Tibial artery (tissue), 4 donors: ENCODE measurements at regions not wholly inside any gene's neighbourhood (a gene's known extent, or its start where the extent isn't known, plus 50 kb on each side); places are given as distances from the start of the nearest gene placed in this dataset.

Experiments
- DNase-seq, 2 donors: peaks; one replicate each; pipeline ENCODE4 v3.0.0-alpha.2; 2019
- H3K27ac ChIP-seq, 2 donors: fragments of 200-600 bp; sonication (generic) in 1 of 2; 1 replicate in 1 of 2; 2 replicates in 1 of 2; pipeline ENCODE4 v1.5.1; 2018 to 2019; ENCODE audit warnings: mild to moderate bottlenecking in 1 of 2
- H3K27me3 ChIP-seq, 2 donors: fragments of 200-600 bp; sonication (generic) in 1 of 2; one replicate each; pipeline versions ENCODE4 v1.5.1 to v1.6.0; 2016 to 2019
- H3K36me3 ChIP-seq, 3 donors: fragments of 200-600 bp; sonication (generic) in 2 of 3; one replicate each; pipeline ENCODE4 v1.5.1; 2016 to 2019; ENCODE audit warnings: mild to moderate bottlenecking in 2 of 3
- H3K4me1 ChIP-seq, 4 donors: fragments of 200-600 bp; sonication (generic) in 2 of 4; 1 replicate in 3 of 4; 2 replicates in 1 of 4; pipeline ENCODE4 v1.5.1; 2016 to 2019
- H3K4me3 ChIP-seq, 2 donors: fragments of 200-600 bp; sonication (generic) in 1 of 2; 1 replicate in 1 of 2; 2 replicates in 1 of 2; pipeline ENCODE4 v1.5.1; 2018 to 2019; ENCODE audit warnings: mild to moderate bottlenecking in 2 of 2
- H3K9me3 ChIP-seq, 3 donors: fragments of 200-600 bp; sonication (generic) in 1 of 3; one replicate each; pipeline ENCODE4 v1.5.1; 2016 to 2019
- intact Hi-C: fragments of 100-400 bp; cut with DNase I; formaldehyde crosslinking; loops from one replicate; pipeline ENCODE4 v1.15.0; 2023; ENCODE audit warnings: low total_unique reads
- TF ChIP-seq, protein P1 (sequence below), 2 experiments: fragments of 200-600 bp in 1 of 2; fragments of 450-650 bp in 1 of 2; IDR thresholded peaks; one replicate each; pipeline ENCODE4 v1.5.1; 2017 to 2019; ENCODE audit warnings: antibody characterized with exemption in 2 of 2, mild to moderate bottlenecking in 1 of 2, moderate library complexity in 1 of 2

DNA sequence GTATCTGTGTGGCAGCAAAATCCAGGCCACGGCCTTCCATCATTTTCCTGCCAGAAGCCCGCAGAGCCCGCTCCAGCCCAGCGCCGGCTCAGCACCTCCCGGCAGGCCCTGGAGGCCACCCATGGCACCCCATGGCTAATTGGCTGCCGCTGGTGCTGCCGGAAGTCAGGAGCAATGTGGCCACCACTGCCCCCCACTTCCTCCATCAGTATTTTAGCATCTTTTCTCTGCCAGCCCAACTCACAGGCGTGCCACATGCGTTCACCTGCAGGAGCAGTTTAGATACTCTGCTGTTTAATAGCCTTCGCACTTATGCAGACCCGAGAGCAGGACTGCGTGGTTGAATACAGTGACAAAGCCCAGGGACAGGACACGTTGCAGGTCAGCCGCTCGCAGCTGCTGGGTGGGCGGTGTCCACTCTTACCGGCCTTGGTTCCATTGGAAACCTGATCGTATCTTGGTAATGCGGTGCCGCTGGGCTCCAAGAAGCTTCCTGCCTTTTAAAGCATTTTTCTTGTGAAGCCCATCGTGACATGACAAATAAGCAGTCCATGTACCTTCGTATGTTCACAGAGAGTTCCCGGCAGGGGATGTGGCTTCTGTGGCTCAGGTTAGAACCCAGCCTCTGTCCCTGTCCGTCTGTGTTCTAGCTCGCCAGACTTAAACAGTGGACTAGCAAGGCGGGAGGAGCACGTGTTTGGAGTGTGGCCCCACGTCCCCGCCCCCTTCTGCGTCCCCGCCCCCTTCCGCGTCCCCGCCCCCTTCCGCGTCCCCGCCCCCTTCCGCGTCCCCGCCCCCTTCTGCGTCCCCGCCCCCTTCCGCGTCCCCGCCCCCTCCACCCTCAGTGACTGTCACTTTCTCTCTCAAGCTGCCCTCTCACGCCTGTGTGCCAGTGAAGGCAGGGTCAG is 162.0 kb upstream of the SOX1 start:
- peak in 1 of 2 donors; percentile 40 for DNase-seq

DNA sequence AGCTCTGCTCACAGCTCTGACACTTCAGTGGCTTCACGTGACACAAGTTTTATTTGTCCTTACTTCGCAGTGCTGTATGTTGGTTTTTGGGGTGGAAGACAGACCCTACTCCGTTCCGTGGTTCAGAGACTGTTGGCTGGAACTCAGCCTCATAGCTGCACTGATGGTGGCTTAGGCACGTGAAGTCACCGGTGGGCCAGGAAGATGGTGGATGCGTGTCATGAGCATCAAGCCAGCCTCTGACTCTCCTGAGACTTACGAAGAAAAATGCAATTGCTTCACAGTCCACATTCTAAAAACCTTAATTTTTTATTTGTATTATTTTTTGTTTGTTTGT is 161.4 kb upstream of the SOX1 start:
- H3K4me3 ChIP-seq: no peak overlapping the region
- intact Hi-C loops: no loop called here
- H3K27me3 ChIP-seq: peaks cover 0 to 10% of the 10 kb centered on the region in 2 donors
- no peak for DNase-seq
- H3K4me1 ChIP-seq: no peaks in the 10 kb centered on the region
- H3K27ac ChIP-seq: no peak overlapping the region
- TF ChIP-seq, protein P1, sequence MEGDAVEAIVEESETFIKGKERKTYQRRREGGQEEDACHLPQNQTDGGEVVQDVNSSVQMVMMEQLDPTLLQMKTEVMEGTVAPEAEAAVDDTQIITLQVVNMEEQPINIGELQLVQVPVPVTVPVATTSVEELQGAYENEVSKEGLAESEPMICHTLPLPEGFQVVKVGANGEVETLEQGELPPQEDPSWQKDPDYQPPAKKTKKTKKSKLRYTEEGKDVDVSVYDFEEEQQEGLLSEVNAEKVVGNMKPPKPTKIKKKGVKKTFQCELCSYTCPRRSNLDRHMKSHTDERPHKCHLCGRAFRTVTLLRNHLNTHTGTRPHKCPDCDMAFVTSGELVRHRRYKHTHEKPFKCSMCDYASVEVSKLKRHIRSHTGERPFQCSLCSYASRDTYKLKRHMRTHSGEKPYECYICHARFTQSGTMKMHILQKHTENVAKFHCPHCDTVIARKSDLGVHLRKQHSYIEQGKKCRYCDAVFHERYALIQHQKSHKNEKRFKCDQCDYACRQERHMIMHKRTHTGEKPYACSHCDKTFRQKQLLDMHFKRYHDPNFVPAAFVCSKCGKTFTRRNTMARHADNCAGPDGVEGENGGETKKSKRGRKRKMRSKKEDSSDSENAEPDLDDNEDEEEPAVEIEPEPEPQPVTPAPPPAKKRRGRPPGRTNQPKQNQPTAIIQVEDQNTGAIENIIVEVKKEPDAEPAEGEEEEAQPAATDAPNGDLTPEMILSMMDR (IDR thresholded peaks at IDR 0.05): no peak
- H3K36me3 ChIP-seq: no peaks in the 10 kb centered on the region
- no peaks in the 10 kb centered on the region for H3K9me3 ChIP-seq

More for the DNA sequence above, 162.0 kb upstream of the SOX1 start:
- intact Hi-C loops: no loop called here
- Histone ChIP-seq H3K4me1 (no peaks in the 10 kb centered on the region), H3K4me3 (no peak overlapping the region), H3K27ac (no peak overlapping the region), H3K36me3 (no peaks in the 10 kb centered on the region), H3K9me3 (no peaks in the 10 kb centered on the region), H3K27me3 (peaks cover 0 to 10% of the 10 kb centered on the region in 2 donors)
- TF ChIP-seq, protein P1 (IDR thresholded peaks at IDR 0.05): no peak

- H3K27me3 ChIP-seq: peaks cover 0 to 7% of the 10 kb centered on the region in 2 donors
- intact Hi-C loops: no loop called here
- no peak for DNase-seq
These were observed 160.6 kb upstream of the SOX1 start for GRCh38 chr13:111906306-111906705.

DNA sequence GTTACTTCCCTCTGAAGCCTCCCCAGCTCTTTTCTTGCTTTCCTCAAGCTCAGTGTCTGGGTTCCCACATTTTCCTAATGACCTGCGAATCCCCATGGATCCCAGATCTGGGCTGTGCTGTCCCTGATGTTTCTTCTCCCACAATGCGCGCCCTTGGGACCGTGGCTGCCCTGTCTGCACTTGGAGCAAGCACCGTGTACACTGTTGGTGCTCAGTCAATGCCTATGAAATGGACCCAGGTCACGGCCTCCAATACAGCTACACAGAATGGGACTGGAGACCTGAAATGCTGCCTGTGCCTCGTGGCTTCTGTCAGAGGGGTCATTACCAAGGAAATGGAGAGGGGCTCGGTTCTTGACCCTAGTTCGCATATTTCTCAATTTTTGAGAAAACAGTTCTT is 160.1 kb upstream of the SOX1 start:
- DNase-seq: peak in 1 of 2 donors; percentile 39
- TF ChIP-seq, protein P1 (IDR thresholded peaks at IDR 0.05): no peak
- Histone ChIP-seq H3K9me3 (no peaks in the 10 kb centered on the region), H3K36me3 (no peaks in the 10 kb centered on the region), H3K4me1 (no peaks in the 10 kb centered on the region), H3K27ac (no peak overlapping the region), H3K27me3 (peaks cover 0 to 4% of the 10 kb centered on the region in 2 donors), H3K4me3 (no peak overlapping the region)
- intact Hi-C loops: no loop called here

More at GRCh38 chr13:111906306-111906705, 160.6 kb upstream of the SOX1 start:
- no peak overlapping the region for H3K27ac ChIP-seq
- TF ChIP-seq, protein P1 (IDR thresholded peaks at IDR 0.05): no peak
- H3K4me1 ChIP-seq: no peaks in the 10 kb centered on the region
- H3K9me3 ChIP-seq: no peaks in the 10 kb centered on the region
- no peaks in the 10 kb centered on the region for H3K36me3 ChIP-seq
- no peak overlapping the region for H3K4me3 ChIP-seq

DNA sequence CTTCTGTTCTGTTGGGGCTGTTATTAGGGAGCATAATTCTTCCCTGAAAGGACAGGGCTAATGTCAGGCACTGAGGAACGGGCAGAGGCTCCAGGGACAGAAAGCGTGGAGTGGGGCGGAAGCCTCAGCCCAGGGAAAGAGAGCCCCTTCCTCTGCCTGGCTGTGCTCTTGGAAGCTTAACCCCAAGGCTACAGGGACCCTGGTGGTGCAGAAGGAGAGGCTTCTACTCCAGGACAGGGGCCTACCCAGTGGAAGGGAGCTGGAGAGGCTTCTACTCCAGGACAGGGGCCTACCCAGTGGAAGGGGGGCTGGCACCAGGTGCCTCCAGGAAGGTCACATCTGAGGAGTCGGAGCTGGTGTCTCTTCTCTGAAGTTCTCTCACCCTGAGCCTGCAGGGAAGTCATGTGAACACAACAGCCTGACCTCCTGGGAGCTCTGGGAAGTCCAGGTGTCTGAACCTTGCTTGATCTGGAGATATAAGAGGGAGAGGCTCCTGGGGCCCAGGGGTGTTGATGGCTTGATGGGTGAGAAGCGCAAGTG is 159.5 kb upstream of the SOX1 start:
- Histone ChIP-seq H3K9me3 (no peaks in the 10 kb centered on the region), H3K36me3 (no peaks in the 10 kb centered on the region), H3K4me1 (no peaks in the 10 kb centered on the region), H3K27me3 (peaks cover 0 to 4% of the 10 kb centered on the region in 2 donors), H3K4me3 (no peak overlapping the region), H3K27ac (no peak overlapping the region)
- intact Hi-C loops: no loop called here
- no peak for DNase-seq
- TF ChIP-seq, protein P1 (IDR thresholded peaks at IDR 0.05): no peak
